HL-60/S4 (cell line): ENCODE measurements at regions not wholly inside any gene's neighbourhood (a gene's known extent, or its start where the extent isn't known, plus 50 kb on each side); places are given as distances from the start of the nearest gene placed in this dataset.

Source experiments
- in situ Hi-C: fragments of 300-500 bp; cut with MboI; formaldehyde crosslinking; loops from 2 replicates; pipeline ENCODE4 v1.14.3; 2022; ENCODE audit warnings: low sequenced_read_pairs

- in situ Hi-C loops, result no loop called here
Measured at GRCh38 chr16:86101137-86101896, 202.4 kb downstream of the IRF8 start.

GRCh38 chr16:86101897-86102157 is 202.9 kb downstream of the IRF8 start:
- in situ Hi-C loops, result no loop called here

GRCh38 chr16:86103320-86103719 is 204.4 kb downstream of the IRF8 start:
- in situ Hi-C loops, result no loop called here

- in situ Hi-C loops, result no loop called here
Measured at GRCh38 chr16:86104537-86105048, 205.6 kb downstream of the IRF8 start.

- in situ Hi-C loops, result no loop called here
Measured at GRCh38 chr16:86107215-86107825, 208.4 kb downstream of the IRF8 start.

GRCh38 chr16:86108062-86108461 is 209.1 kb downstream of the IRF8 start:
- in situ Hi-C loops, result no loop called here

- in situ Hi-C loops, result no loop called here
Measured at GRCh38 chr16:86110134-86110533, 211.2 kb downstream of the IRF8 start.

GRCh38 chr16:86110726-86111125 is 211.8 kb downstream of the IRF8 start:
- in situ Hi-C loops, result no loop called here

- in situ Hi-C loops, result no loop called here
Measured at GRCh38 chr16:86112178-86112577, 213.2 kb downstream of the IRF8 start.

GRCh38 chr16:86117235-86117634 is 218.3 kb downstream of the IRF8 start:
- in situ Hi-C loops, result no loop called here

- in situ Hi-C loops, result no loop called here
Measured at GRCh38 chr16:86117756-86118155, 218.8 kb downstream of the IRF8 start.

- in situ Hi-C loops, result no loop called here
Measured at GRCh38 chr16:86118467-86119307, 219.7 kb downstream of the IRF8 start.

- in situ Hi-C loops, result no loop called here
Measured at GRCh38 chr16:86120201-86121192, 221.5 kb downstream of the IRF8 start.

GRCh38 chr16:86121374-86122010 is 222.5 kb downstream of the IRF8 start:
- in situ Hi-C loops, result no loop called here

- in situ Hi-C loops, result no loop called here
Measured at GRCh38 chr16:86122681-86123342, 223.8 kb downstream of the IRF8 start.

GRCh38 chr16:86124321-86124720 is 225.4 kb downstream of the IRF8 start:
- in situ Hi-C loops, result no loop called here

- in situ Hi-C loops, result no loop called here
Measured at GRCh38 chr16:86126891-86127290, 227.9 kb downstream of the IRF8 start.

GRCh38 chr16:86127366-86127765 is 228.4 kb downstream of the IRF8 start:
- in situ Hi-C loops, result no loop called here

GRCh38 chr16:86128246-86128645 is 229.3 kb downstream of the IRF8 start:
- in situ Hi-C loops, result no loop called here

GRCh38 chr16:86129541-86129940 is 230.6 kb downstream of the IRF8 start:
- in situ Hi-C loops, result no loop called here
